Activated CD4-positive, alpha-beta T cell treated with anti-CD3 and anti-CD28 coated beads, Interleukin-2, Interleukin-4, amounts not matched to agents 100 ng/mL and 50 ng/mL, durations not matched to agents 16 hours and 8 hours (primary cell): ENCODE measurements at regions not wholly inside any gene's neighbourhood (a gene's known extent, or its start where the extent isn't known, plus 50 kb on each side); places are given as distances from the start of the nearest gene placed in this dataset.
A peak's percentile ranks its signal among the peaks of the same experiment; 100 is the strongest.
"Not testable (repeated sequence)": the region's sequence is repeated elsewhere in the genome, so short reads cannot be mapped to it uniquely, and the experiment has no call there.

Experiments
- DNase-seq: peaks from one replicate; pipeline ENCODE4 v3.0.0-alpha.2; 2020; ENCODE audit warnings: low spot score

DNA sequence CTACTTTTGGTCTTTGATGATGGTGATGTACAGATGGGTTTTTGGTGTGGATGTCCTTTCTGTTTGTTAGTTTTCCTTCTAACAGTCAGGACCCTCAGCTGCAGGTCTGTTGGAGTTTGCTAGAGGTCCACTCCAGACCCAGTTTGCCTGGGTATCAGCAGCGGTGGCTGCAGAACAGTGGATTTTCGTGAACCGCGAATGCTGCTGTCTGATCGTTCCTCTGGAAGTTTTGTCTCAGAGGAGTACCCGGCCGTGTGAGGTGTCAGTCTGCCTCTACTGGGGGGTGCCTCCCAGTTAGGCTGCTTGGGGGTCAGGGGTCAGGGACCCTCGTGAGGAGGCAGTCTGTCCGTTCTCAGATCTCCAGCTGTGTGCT is 56.6 kb upstream of the TNFAIP8 start:
- DNase-seq = not testable (repeated sequence)

DNA sequence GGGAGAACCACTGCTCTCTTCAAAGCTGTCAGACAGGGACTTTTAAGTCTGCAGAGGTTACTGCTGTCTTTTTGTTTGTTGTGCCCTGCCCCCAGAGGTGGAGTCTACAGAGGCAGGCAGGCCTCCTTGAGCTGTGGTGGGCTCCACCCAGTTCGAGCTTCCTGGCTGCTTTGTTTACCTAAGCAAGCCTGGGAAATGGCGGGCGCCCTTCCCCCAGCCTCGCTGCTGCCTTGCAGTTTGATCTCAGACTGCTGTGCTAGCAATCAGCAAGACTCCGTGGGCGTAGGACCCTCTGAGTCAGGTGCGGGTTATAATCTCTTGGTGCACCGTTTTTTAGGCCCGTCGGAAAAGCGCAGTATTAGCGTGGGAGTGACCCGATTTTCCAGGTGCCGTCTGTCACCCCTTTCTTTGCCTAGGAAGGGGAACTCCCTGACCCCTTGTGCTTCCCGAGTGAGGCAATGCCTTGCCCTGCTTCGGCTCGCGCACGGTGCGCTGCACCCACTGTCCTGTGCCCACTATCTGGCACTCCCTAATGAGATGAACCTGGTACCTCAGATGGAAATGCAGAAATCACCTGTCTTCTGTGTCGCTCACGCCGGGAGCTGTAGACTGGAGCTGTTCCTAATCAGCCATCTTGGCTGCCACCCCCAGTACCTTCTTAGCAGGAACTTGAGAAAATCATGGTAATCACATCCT is 56.1 kb upstream of the TNFAIP8 start:
- peak; percentile 74 for DNase-seq

DNA sequence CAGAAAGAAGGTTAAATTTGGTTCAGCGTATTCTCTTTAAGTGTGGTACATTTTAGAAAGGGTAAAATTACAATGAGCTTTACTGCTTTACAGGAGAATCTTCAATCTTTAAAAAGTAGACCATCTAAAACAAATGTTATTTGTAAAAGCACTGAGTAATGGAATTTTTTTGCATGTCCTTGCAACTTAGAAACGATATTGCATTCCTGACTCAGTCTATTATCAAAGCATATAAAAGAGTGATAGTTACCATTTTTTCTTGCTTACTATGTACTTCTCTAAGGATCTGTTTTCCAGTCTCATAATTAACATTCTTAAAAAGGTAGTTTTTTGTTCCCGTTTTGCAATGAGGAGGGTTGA is 55.5 kb upstream of the TNFAIP8 start:
- no peak for DNase-seq

DNA sequence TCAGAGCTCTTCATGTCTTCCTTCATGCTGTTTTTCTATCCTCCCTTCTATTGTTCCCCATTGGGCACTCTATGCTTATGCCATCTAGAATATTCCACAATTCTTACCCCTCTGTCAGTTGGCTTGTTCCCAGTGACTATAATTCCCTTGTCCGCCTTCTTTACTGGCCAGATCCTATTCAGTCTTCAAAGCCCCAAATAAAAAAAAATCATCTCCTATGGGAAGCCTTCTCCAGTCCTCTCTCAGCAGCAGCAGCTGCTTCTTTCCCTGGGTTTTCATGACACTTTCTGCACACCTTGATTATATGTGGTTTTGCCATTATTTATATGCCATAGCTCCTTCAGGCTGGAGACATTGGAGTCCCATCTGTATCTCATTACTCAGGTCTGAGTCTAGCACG is 54.6 kb upstream of the TNFAIP8 start:
- DNase-seq = no peak

DNA sequence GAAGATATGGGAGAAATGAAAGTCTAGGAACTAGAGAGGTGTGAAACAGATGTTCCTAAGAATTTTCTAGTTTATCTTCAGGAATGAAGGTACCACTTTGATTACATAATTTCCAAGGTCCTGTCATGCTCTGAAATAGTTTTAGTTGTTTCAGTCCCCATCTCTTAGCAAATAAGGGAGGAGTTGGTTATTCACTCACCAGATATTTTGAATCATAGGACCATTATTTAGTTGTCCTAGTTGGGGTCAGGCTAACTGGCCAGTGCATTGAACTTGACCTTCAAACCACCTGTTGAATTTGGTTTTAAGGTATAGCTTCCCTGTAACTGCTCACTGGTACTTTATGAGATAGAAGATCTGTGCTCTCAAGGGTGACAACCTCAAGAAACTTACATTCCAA is 53.9 kb upstream of the TNFAIP8 start:
- no peak for DNase-seq

DNA sequence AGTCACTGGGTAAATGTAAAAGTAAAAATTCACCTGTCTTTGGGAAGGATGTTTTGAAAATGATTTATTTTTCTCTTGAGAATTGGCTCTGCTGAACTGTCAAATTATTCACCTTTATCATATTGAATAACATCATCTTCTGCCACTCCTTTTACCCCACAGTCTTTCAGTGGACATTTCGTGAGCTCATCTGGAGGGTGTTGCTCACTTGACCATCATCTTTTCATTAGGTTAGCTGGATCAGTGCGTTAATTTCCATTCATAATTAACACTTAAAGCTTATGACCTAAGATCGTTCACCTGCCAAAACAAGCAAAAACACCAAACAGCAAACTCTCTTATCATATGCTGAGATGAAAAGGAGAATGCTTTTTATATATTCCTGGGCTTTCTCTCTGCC is 53.4 kb upstream of the TNFAIP8 start:
- no peak for DNase-seq

DNA sequence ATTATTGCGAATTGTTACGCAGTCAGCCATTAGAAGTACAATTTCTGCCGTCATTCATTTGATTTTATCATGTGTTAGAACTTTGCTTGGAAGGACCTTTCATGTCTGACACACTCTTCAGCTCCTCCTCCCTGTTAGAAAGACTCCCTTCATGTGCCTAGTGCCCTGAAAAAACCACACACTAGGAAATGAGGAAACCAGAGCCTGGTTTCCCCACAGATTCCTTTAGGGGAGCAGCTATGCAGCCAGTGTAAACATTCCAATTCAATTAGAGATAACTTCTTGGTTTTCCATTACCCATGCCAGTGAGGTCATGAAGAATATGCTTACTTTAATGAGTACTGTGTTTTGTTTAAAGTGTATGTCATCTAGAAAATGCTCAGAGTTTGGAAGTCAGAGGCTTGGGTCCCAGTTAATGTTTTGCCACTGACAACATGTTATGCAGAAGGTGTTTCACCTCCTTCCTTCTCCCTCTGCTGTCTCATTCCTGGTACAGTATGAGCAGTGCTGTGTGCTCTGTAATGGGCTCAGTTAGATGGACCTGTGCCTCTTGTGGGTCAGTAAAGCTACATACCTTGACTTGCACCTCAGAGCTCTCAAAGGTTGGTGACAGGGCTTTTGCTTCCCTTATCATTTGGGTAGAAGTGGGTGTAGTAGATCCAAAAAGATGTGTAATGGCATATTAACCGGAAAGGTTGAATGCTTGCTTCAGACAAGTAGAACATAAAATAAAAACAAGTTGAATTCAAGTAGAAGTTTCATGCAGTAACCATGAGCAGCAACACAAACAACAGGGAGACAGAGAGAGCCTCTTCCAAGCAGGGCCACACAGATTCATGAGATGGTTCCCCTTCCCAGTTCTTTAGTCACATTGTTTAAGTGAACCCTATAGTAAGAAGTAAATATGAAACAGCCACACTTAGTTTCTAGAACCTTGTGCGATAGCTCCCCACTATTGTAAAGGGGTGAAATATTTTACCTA is 52.6 kb upstream of the TNFAIP8 start:
- no peak for DNase-seq

DNA sequence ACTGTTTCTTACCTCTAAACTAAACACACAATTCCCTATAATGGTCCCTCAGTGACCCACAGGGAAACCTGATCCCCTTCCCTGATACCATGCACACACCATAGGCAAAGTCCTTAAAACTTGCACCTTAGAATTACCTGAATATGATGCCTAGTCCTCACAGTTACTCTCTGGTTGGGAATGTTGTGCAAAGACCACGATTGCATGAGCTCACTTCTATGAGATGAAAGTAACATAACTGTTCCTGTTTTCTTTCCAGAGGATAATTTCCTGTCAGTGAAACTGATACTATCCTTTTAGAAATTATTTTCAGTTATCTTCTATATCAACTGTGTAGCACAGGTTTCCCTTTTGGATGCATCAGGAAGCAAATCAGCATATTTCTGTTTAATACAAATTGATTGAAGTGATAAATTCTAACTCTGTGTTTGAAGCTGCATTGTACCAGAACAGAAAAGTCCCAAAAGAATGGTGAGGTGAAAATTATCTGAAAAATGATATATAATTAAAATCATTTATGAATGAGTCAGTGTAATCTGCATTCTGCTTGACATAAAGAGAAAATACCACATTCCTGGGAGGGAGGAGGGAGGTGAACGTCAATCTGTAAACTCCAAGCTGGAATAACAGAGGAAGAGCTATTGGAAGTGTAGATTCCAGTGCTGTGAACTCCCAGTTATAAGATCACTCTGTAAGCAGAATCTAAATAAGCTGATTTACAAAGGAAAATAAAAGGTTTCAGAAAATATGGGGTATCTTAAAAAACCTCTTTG is 51.2 kb upstream of the TNFAIP8 start:
- DNase-seq = no peak
